Smooth muscle cell (in vitro differentiated cells): ENCODE measurements at regions not wholly inside any gene's neighbourhood (a gene's known extent, or its start where the extent isn't known, plus 50 kb on each side); places are given as distances from the start of the nearest gene placed in this dataset.

Experiments
- DNase-seq: peaks from one replicate; lab custom pipeline; 2025; ENCODE audit not compliant: unreplicated experiment; lab: John Stamatoyannopoulos, UW
- H2AFZ ChIP-seq: fragments of 200-600 bp; sonication (generic); 2 replicates; pipeline ENCODE4 v1.6.0; 2016; ENCODE audit warnings: antibody characterized with exemption, low read depth, mild to moderate bottlenecking
- H3F3A ChIP-seq: fragments of 200-600 bp; sonication (generic); 2 replicates; pipeline ENCODE4 v1.6.0; 2017; ENCODE audit warnings: antibody characterized with exemption, low read depth
- H3K27ac ChIP-seq: fragments of 200-600 bp; sonication (generic); 2 replicates; pipeline ENCODE4 v1.5.1; 2016; ENCODE audit warnings: low read depth, mild to moderate bottlenecking
- H3K27me3 ChIP-seq: fragments of 200-600 bp; sonication (generic); 2 replicates; pipeline ENCODE4 v1.6.1; 2016; ENCODE audit warnings: low read depth, mild to moderate bottlenecking
- H3K36me3 ChIP-seq: fragments of 200-600 bp; sonication (generic); 2 replicates; pipeline ENCODE4 v1.5.1; 2016; ENCODE audit warnings: low read depth
- H3K4me1 ChIP-seq: fragments of 200-600 bp; sonication (generic); 2 replicates; pipeline ENCODE4 v1.5.1; 2016; ENCODE audit warnings: low read depth
- H3K4me2 ChIP-seq: fragments of 200-600 bp; sonication (generic); 2 replicates; pipeline ENCODE4 v1.6.0; 2016; ENCODE audit warnings: mild to moderate bottlenecking
- H3K4me3 ChIP-seq: fragments of 200-600 bp; sonication (generic); 2 replicates; pipeline ENCODE4 v1.5.1; 2016; ENCODE audit warnings: mild to moderate bottlenecking
- H3K79me2 ChIP-seq: fragments of 200-600 bp; sonication (generic); 2 replicates; pipeline ENCODE4 v1.6.0; 2016; ENCODE audit warnings: low read depth, mild to moderate bottlenecking
- H3K9ac ChIP-seq: fragments of 200-600 bp; sonication (generic); 2 replicates; pipeline ENCODE4 v1.6.0; 2016; ENCODE audit warnings: low read depth
- H3K9me3 ChIP-seq: fragments of 200-600 bp; sonication (generic); replicated peaks from 2 replicates; pipeline ENCODE4 v1.5.1; 2016; ENCODE audit warnings: low read depth
- H4K20me1 ChIP-seq: fragments of 200-600 bp; sonication (generic); 2 replicates; pipeline ENCODE4 v1.6.0; 2016; ENCODE audit warnings: low read depth
- WGBS: methylation state at CpG from one replicate; pipeline ENCODE4 v1.1.7; 2016; ENCODE audit warnings: low lambda C conversion rate; 5-methylcytosine and 5-hydroxymethylcytosine counted together
- TF ChIP-seq, protein P1 (sequence below): fragments of 200-600 bp; sonication (generic); IDR thresholded peaks from 2 replicates; pipeline ENCODE4 v1.5.1; 2017; ENCODE audit warnings: borderline replicate concordance, mild to moderate bottlenecking, antibody characterized with exemption; ENCODE audit not compliant: insufficient read depth, poor library complexity, severe bottlenecking

DNA sequence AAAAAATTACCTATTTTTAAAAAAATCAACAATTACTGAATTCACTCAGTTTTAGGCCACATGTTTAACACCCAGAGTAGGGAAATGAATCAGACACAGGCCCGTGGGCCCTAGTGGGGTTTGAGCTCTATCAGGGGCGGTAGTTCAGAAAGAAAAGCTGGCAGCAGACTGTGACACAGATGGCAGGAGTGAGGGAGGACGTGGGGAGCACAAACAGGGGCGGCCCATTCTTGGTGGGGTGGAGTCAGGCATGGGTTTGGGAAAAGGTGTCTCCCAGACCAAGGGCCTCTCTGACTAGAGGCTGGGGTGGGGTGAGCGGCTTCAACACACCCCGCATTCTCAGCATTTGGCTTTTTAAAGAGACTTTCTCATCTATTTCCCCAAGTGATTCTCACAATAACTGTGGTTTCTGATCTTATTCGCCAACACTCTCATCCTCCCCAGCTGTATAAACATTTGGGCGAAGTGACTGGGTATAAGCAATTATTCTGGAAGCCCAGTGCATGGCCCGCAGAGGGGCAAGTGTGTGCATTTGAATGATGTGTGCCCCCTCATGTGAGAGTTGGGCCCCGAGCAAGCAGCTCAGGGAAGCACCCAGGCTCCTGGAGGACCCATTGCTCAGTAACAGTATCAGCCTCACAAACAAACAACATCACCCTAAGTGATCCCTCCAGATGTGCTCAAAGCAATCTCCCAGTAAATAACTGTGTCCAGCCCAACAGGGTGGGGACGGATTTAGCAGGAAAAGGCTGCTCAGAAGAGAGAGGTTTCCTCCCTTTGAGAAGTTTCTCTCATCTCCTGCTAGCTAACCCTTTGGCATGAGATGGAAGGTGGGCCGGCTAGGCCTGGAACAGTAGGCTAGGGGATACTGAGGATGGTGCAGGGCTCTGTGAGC is 437.6 kb upstream of the ZMIZ1 start:
- Histone ChIP-seq H3K79me2 (no peaks in the 10 kb centered on the region), H3K4me1 (peaks cover 18% of the 10 kb centered on the region), H3K9ac (no peak overlapping the region), H3K27ac (no peak overlapping the region), H4K20me1 (no peaks in the 10 kb centered on the region), H3K36me3 (no peaks in the 10 kb centered on the region), H3K27me3 (no peaks in the 10 kb centered on the region), H3F3A (peaks cover 6% of the 10 kb centered on the region), H3K4me3 (no peak overlapping the region), H3K4me2 (no peak overlapping the region), H2AFZ (no peak overlapping the region), H3K9me3 (no peaks in the 10 kb centered on the region)
- TF ChIP-seq, protein P1, sequence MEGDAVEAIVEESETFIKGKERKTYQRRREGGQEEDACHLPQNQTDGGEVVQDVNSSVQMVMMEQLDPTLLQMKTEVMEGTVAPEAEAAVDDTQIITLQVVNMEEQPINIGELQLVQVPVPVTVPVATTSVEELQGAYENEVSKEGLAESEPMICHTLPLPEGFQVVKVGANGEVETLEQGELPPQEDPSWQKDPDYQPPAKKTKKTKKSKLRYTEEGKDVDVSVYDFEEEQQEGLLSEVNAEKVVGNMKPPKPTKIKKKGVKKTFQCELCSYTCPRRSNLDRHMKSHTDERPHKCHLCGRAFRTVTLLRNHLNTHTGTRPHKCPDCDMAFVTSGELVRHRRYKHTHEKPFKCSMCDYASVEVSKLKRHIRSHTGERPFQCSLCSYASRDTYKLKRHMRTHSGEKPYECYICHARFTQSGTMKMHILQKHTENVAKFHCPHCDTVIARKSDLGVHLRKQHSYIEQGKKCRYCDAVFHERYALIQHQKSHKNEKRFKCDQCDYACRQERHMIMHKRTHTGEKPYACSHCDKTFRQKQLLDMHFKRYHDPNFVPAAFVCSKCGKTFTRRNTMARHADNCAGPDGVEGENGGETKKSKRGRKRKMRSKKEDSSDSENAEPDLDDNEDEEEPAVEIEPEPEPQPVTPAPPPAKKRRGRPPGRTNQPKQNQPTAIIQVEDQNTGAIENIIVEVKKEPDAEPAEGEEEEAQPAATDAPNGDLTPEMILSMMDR, result no peak
- DNase-seq, result no peak
- WGBS, result 63% methylated on average over 12 of the region's 12 CpGs

DNA sequence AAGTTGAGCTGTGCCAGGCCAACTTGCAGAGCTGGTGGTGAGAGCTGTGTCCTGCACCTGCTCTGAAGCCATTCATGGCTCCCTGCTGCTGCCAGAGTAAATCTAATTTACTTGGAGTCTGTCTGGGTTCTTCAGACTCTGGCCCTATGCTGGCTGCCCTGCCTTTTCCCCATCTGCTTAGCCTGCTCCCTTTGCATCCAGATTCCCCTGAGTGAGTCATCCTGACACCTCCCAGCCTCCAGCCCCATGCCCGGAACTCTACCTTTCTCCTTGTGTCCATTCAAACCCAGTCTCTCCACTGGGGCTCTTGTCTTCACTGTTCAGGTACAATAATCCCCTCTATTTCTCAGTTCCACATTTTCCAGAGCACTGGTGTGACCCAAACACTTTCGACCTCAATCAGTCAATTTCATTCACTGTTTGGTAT is 434.4 kb upstream of the ZMIZ1 start:
- no peak for DNase-seq
- H3K4me3 ChIP-seq, result no peak overlapping the region
- WGBS, result 28% methylated on average over 2 of the region's 2 CpGs
- H3K4me1 ChIP-seq, result peaks cover 8% of the 10 kb centered on the region
- no peak overlapping the region for H2AFZ ChIP-seq
- H3F3A ChIP-seq, result peaks cover 6% of the 10 kb centered on the region
- no peaks in the 10 kb centered on the region for H3K79me2 ChIP-seq
- H4K20me1 ChIP-seq, result no peaks in the 10 kb centered on the region
- peak overlapping the region; percentile 50 for H3K27ac ChIP-seq
- peak overlapping the region; percentile 73 for H3K4me2 ChIP-seq
- H3K9ac ChIP-seq, result no peak overlapping the region
- no peaks in the 10 kb centered on the region for H3K36me3 ChIP-seq
- TF ChIP-seq, protein P1, result no peak
- H3K9me3 ChIP-seq, result no peaks in the 10 kb centered on the region
- no peaks in the 10 kb centered on the region for H3K27me3 ChIP-seq

DNA sequence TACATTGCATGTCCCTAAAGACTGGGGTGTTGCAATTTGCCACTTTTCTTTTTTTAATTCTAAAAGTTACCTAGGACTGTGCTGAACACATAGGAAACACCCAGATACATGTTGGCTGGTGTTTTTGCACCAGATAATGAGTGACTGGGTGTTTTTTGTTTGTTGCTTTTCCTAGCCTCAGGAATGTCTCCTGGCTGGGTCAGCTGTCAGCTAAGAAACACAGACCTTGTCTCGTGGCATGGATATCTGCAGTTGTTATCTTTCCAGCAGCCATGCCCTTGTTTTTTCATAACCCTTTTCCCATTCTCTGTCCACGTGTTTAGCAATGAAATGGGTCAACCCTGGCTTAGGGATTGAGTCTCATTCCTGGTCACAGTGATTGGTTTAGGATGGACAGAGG is 433.9 kb upstream of the ZMIZ1 start:
- WGBS, result 0% methylated on average over 2 of the region's 2 CpGs
- no peak overlapping the region for H3K9ac ChIP-seq
- no peaks in the 10 kb centered on the region for H3K36me3 ChIP-seq
- H3K4me2 ChIP-seq, result peak overlapping the region; percentile 73
- TF ChIP-seq, protein P1, result no peak
- H3K27ac ChIP-seq, result peak overlapping the region; percentile 50
- H3K27me3 ChIP-seq, result no peaks in the 10 kb centered on the region
- DNase-seq, result no peak
- no peaks in the 10 kb centered on the region for H3K9me3 ChIP-seq
- no peaks in the 10 kb centered on the region for H4K20me1 ChIP-seq
- H3K79me2 ChIP-seq, result no peaks in the 10 kb centered on the region
- H3K4me3 ChIP-seq, result no peak overlapping the region
- H3F3A ChIP-seq, result peaks cover 6% of the 10 kb centered on the region
- H2AFZ ChIP-seq, result no peak overlapping the region
- peaks cover 8% of the 10 kb centered on the region for H3K4me1 ChIP-seq
